GM12874 (cell line): ENCODE measurements at regions not wholly inside any gene's neighbourhood (a gene's known extent, or its start where the extent isn't known, plus 50 kb on each side); places are given as distances from the start of the nearest gene placed in this dataset.

Source experiments
- CTCF ChIP-seq: IDR thresholded peaks from 2 replicates; pipeline ENCODE4 v1.5.1; 2011; ENCODE audit warnings: low read depth, mild to moderate bottlenecking, control low read depth, low read length, moderate library complexity; ENCODE audit not compliant: insufficient read depth

GRCh38 chrX:45683914-45684313 lies 483.2 kb upstream of the DIPK2B start:
- no peak for TF ChIP-seq CTCF

- no peak for TF ChIP-seq CTCF
Measured at GRCh38 chrX:45681891-45682290, 481.2 kb upstream of the DIPK2B start.

GRCh38 chrX:45669715-45670340 lies 469.2 kb upstream of the DIPK2B start:
- no peak for TF ChIP-seq CTCF

GRCh38 chrX:45668686-45669443 lies 468.2 kb upstream of the DIPK2B start:
- TF ChIP-seq CTCF: no peak

- TF ChIP-seq CTCF: no peak
Measured at GRCh38 chrX:45667666-45668065, 467.0 kb upstream of the DIPK2B start.

GRCh38 chrX:45664727-45665290 lies 464.1 kb upstream of the DIPK2B start:
- no peak for TF ChIP-seq CTCF

GRCh38 chrX:45660477-45660876 lies 459.8 kb upstream of the DIPK2B start:
- TF ChIP-seq CTCF: no peak
